Endothelial cell of umbilical vein (primary cell): ENCODE measurements at regions not wholly inside any gene's neighbourhood (a gene's known extent, or its start where the extent isn't known, plus 50 kb on each side); places are given as distances from the start of the nearest gene placed in this dataset.

Source experiments
- CTCF ChIP-seq, 2 donors: IDR thresholded peaks; 1 replicate in 1 of 2; 2 replicates in 1 of 2; pipeline ENCODE4 v1.5.1; 2011; ENCODE audit warnings: low read length in 2 of 2, mild to moderate bottlenecking in 2 of 2, moderate library complexity in 2 of 2, control low read depth in 1 of 2, inconsistent platforms in 1 of 2, low read depth in 1 of 2; ENCODE audit not compliant: insufficient read depth in 1 of 2; ENCODE audit errors: extremely low read depth in 1 of 2
- EZH2 ChIP-seq: IDR thresholded peaks from 2 replicates; pipeline ENCODE4 v1.6.1; 2012; ENCODE audit warnings: borderline replicate concordance, low read depth, mild to moderate bottlenecking, moderate library complexity, low read length, inconsistent platforms; ENCODE audit not compliant: severe bottlenecking
- GATA2 ChIP-seq: IDR thresholded peaks from 2 replicates; pipeline ENCODE4 v1.7.0; 2011; ENCODE audit warnings: low read depth, mild to moderate bottlenecking, moderate library complexity, mixed read lengths, low read length; ENCODE audit not compliant: insufficient read length, insufficient read depth
- MAX ChIP-seq: IDR thresholded peaks from 2 replicates; pipeline ENCODE4 v1.6.1; 2011; ENCODE audit not compliant: insufficient read depth, insufficient read length
- MYC ChIP-seq: IDR thresholded peaks from one replicate; pipeline ENCODE4 v1.6.1; 2011; ENCODE audit warnings: mild to moderate bottlenecking, low read depth, low read length
- POLR2A ChIP-seq: IDR thresholded peaks from 2 replicates; pipeline ENCODE4 v1.6.1; 2012; ENCODE audit warnings: low read depth, mild to moderate bottlenecking, control low read depth, low read length
- POLR2AphosphoS5 ChIP-seq: IDR thresholded peaks from 2 replicates; pipeline ENCODE4 v1.6.1; 2012; ENCODE audit warnings: low read depth, mild to moderate bottlenecking, control low read depth, low read length, moderate library complexity; ENCODE audit not compliant: insufficient read depth

- TF ChIP-seq CTCF (IDR thresholded peaks at IDR 0.05; ENCODE audit: extremely low read depth in 1 of 2, insufficient read depth in 1 of 2, low read depth in 1 of 2, low read length in 2 of 2) (no peak), MYC (no peak), POLR2AphosphoS5 (no peak), POLR2A (no peak), MAX (no peak), EZH2 (no peak), GATA2 (no peak)
These were observed 175.0 kb upstream of the PARD3B start for GRCh38 chr2:204370172-204370718.
